GM23338 (cell line): ENCODE measurements at regions not wholly inside any gene's neighbourhood (a gene's known extent, or its start where the extent isn't known, plus 50 kb on each side); places are given as distances from the start of the nearest gene placed in this dataset.

Experiments used
- CREB1 ChIP-seq: fragments of 250-450 bp; sonication (Bioruptor Pico); IDR thresholded peaks from 2 replicates; pipeline ENCODE4 v1.5.0; 2020; ENCODE audit warnings: low read depth, mild to moderate bottlenecking, moderate library complexity
- CTCF ChIP-seq, 2 experiments: fragments of 200-600 bp in 1 of 2; sonication (generic) in 1 of 2; conservative IDR thresholded peaks; 2 replicates each; pipeline versions ENCODE4 v1.5.1 to v1.6.1; 2016 to 2017; ENCODE audit warnings: antibody characterized with exemption in 2 of 2, low read depth in 2 of 2, mild to moderate bottlenecking in 2 of 2, moderate library complexity in 1 of 2
- EZH2 ChIP-seq: fragments of 200-600 bp; sonication (generic); IDR thresholded peaks from one replicate; pipeline ENCODE4 v1.8.0; 2017; ENCODE audit warnings: antibody characterized with exemption, mild to moderate bottlenecking, low read depth; ENCODE audit not compliant: unreplicated experiment
- EZH2phosphoT487 ChIP-seq: fragments of 200-600 bp; sonication (generic); IDR thresholded peaks from one replicate; pipeline ENCODE4 v1.8.1; 2018; ENCODE audit warnings: antibody characterized with exemption; ENCODE audit not compliant: unreplicated experiment
- POLR2AphosphoS5 ChIP-seq: IDR thresholded peaks from 2 replicates; pipeline ENCODE4 v1.6.1; 2016; ENCODE audit warnings: antibody characterized with exemption, low read depth

- no peak for TF ChIP-seq CTCF (conservative IDR thresholded peaks at IDR 0.05; ENCODE audit: low read depth in 2 of 2)
- TF ChIP-seq EZH2phosphoT487 = no peak
- TF ChIP-seq CREB1 = no peak
- no peak for TF ChIP-seq EZH2
- TF ChIP-seq POLR2AphosphoS5 = no peak
These were observed 80.9 kb upstream of the F13A1 start for GRCh38 chr6:6401401-6401800.
